Mesendoderm (in vitro differentiated cells): ENCODE measurements at regions not wholly inside any gene's neighbourhood (a gene's known extent, or its start where the extent isn't known, plus 50 kb on each side); places are given as distances from the start of the nearest gene placed in this dataset.
A peak's percentile ranks its signal among the peaks of the same experiment; 100 is the strongest.

Source experiments
- DNase-seq: peaks from one replicate; pipeline ENCODE4 v3.0.0; 2013
- H2AK5ac ChIP-seq: 2 replicates; pipeline ENCODE4 v1.6.1; 2013; ENCODE audit warnings: low read length, inconsistent platforms
- H2BK120ac ChIP-seq: 2 replicates; pipeline ENCODE4 v1.6.1; 2013; ENCODE audit warnings: low read depth, mild to moderate bottlenecking, low read length, moderate library complexity, mixed read lengths
- H2BK15ac ChIP-seq: replicated peaks from 2 replicates; pipeline ENCODE4 v1.6.1; 2013; ENCODE audit warnings: low read depth, mild to moderate bottlenecking, moderate library complexity
- H2BK5ac ChIP-seq: 2 replicates; pipeline ENCODE4 v1.6.1; 2013; ENCODE audit warnings: low read length, inconsistent platforms
- H3K18ac ChIP-seq: 2 replicates; pipeline ENCODE4 v1.6.1; 2013; ENCODE audit warnings: mild to moderate bottlenecking, low read length, mixed read lengths
- H3K23ac ChIP-seq: one replicate; pipeline ENCODE4 v1.6.1; 2013; ENCODE audit warnings: low read length
- H3K27ac ChIP-seq: 2 replicates; pipeline ENCODE4 v1.5.1; 2013; ENCODE audit warnings: low read depth, mild to moderate bottlenecking, inconsistent platforms, low read length, moderate library complexity
- H3K27me3 ChIP-seq: 2 replicates; pipeline ENCODE4 v1.6.1; 2013; ENCODE audit warnings: low read length, control low read depth, mild to moderate bottlenecking, inconsistent platforms; ENCODE audit not compliant: insufficient read depth, poor library complexity
- H3K36me3 ChIP-seq: 2 replicates; pipeline ENCODE4 v1.6.1; 2013; ENCODE audit warnings: low read length, inconsistent platforms; ENCODE audit not compliant: control insufficient read depth, insufficient read depth
- H3K4ac ChIP-seq: one replicate; pipeline ENCODE4 v1.6.1; 2013; ENCODE audit warnings: low read depth, mild to moderate bottlenecking, low read length, moderate library complexity
- H3K4me1 ChIP-seq: 2 replicates; pipeline ENCODE4 v1.6.1; 2013; ENCODE audit warnings: low read depth, low read length, inconsistent platforms; ENCODE audit not compliant: control insufficient read depth
- H3K4me2 ChIP-seq: 2 replicates; pipeline ENCODE4 v1.6.1; 2013; ENCODE audit warnings: low read length
- H3K4me3 ChIP-seq: 2 replicates; pipeline ENCODE4 v1.5.1; 2013; ENCODE audit warnings: mild to moderate bottlenecking, low read length
- H3K56ac ChIP-seq: one replicate; pipeline ENCODE4 v1.6.1; 2013; ENCODE audit warnings: low read length
- H3K79me1 ChIP-seq: 2 replicates; pipeline ENCODE4 v1.6.1; 2013; ENCODE audit warnings: low read length, inconsistent platforms
- H3K79me2 ChIP-seq: 2 replicates; pipeline ENCODE4 v1.6.1; 2013; ENCODE audit warnings: mild to moderate bottlenecking, low read length; ENCODE audit not compliant: control insufficient read depth, insufficient read depth
- H3K9ac ChIP-seq: 2 replicates; pipeline ENCODE4 v1.6.1; 2013; ENCODE audit warnings: low read length, inconsistent platforms
- H4K5ac ChIP-seq: one replicate; pipeline ENCODE4 v1.6.1; 2013; ENCODE audit warnings: low read length
- H4K8ac ChIP-seq: one replicate; pipeline ENCODE4 v1.6.1; 2013; ENCODE audit warnings: low read depth, mild to moderate bottlenecking, control low read depth, low read length, moderate library complexity
- WGBS: extraction: QIAGEN DNeasy Blood & Tissue Kit; methylation state at CpG from one replicate; pipeline ENCODE4 v1.1.7; 2013; ENCODE audit warnings: low lambda C conversion rate, missing lambda C conversion rate; ENCODE audit not compliant: insufficient coverage; ENCODE audit errors: extremely low coverage; 5-methylcytosine and 5-hydroxymethylcytosine counted together

- no peak overlapping the region for H3K9ac ChIP-seq
- no peak overlapping the region for H2BK120ac ChIP-seq
- H4K5ac ChIP-seq: no peak overlapping the region
- no peaks in the 10 kb centered on the region for H3K27me3 ChIP-seq
- no peaks in the 10 kb centered on the region for H3K36me3 ChIP-seq
- peak overlapping the region; percentile 57 for H3K56ac ChIP-seq
- no peak overlapping the region for H3K4me3 ChIP-seq
- H3K79me2 ChIP-seq: peaks cover 17% of the 10 kb centered on the region
- H3K4me1 ChIP-seq: peaks cover 6% of the 10 kb centered on the region
- no peak overlapping the region for H3K4ac ChIP-seq
- H4K8ac ChIP-seq: no peak overlapping the region
- H3K27ac ChIP-seq: no peak overlapping the region
- no peak overlapping the region for H3K4me2 ChIP-seq
- H3K18ac ChIP-seq: peak overlapping the region; percentile 28
- H3K23ac ChIP-seq: no peak overlapping the region
- DNase-seq: no peak
- no peak overlapping the region for H2AK5ac ChIP-seq
- no peak overlapping the region for H2BK5ac ChIP-seq
- no peak overlapping the region for H2BK15ac ChIP-seq
- H3K79me1 ChIP-seq: peaks cover 27% of the 10 kb centered on the region
- no CpG with 5 or more reads among the region's 2 CpGs for WGBS
Measured at GRCh38 chr2:134134313-134134706, 119.6 kb upstream of the MGAT5 start.

- Histone ChIP-seq H3K18ac (no peak overlapping the region), H3K9ac (no peak overlapping the region), H3K79me2 (peaks cover 17% of the 10 kb centered on the region), H3K4me2 (no peak overlapping the region), H3K27me3 (no peaks in the 10 kb centered on the region), H4K5ac (no peak overlapping the region), H4K8ac (no peak overlapping the region), H2AK5ac (no peak overlapping the region), H3K23ac (no peak overlapping the region), H3K4ac (no peak overlapping the region), H2BK15ac (no peak overlapping the region), H2BK5ac (no peak overlapping the region), H3K4me1 (peaks cover 6% of the 10 kb centered on the region), H3K79me1 (peaks cover 29% of the 10 kb centered on the region), H2BK120ac (no peak overlapping the region), H3K36me3 (no peaks in the 10 kb centered on the region), H3K4me3 (no peak overlapping the region), H3K56ac (no peak overlapping the region), H3K27ac (no peak overlapping the region)
- no CpG with 5 or more reads among the region's 3 CpGs for WGBS
- DNase-seq: no peak
Measured at GRCh38 chr2:134134827-134135226, 119.0 kb upstream of the MGAT5 start.

- peaks cover 6% of the 10 kb centered on the region for H3K4me1 ChIP-seq
- no peak overlapping the region for H3K4me3 ChIP-seq
- no peaks in the 10 kb centered on the region for H3K36me3 ChIP-seq
- no peak overlapping the region for H2BK15ac ChIP-seq
- no peak overlapping the region for H3K4me2 ChIP-seq
- H3K4ac ChIP-seq: no peak overlapping the region
- peaks cover 17% of the 10 kb centered on the region for H3K79me2 ChIP-seq
- no peak overlapping the region for H3K9ac ChIP-seq
- H3K27me3 ChIP-seq: no peaks in the 10 kb centered on the region
- H2AK5ac ChIP-seq: no peak overlapping the region
- no peak overlapping the region for H4K8ac ChIP-seq
- H4K5ac ChIP-seq: no peak overlapping the region
- H2BK120ac ChIP-seq: no peak overlapping the region
- H3K27ac ChIP-seq: no peak overlapping the region
- no peak for DNase-seq
- no peak overlapping the region for H2BK5ac ChIP-seq
- WGBS: no CpG with 5 or more reads among the region's 2 CpGs
- no peak overlapping the region for H3K18ac ChIP-seq
- H3K56ac ChIP-seq: no peak overlapping the region
- no peak overlapping the region for H3K23ac ChIP-seq
- peaks cover 29% of the 10 kb centered on the region for H3K79me1 ChIP-seq
Measured at GRCh38 chr2:134135793-134136192, 118.1 kb upstream of the MGAT5 start.

- DNase-seq: no peak
- no peak overlapping the region for H3K23ac ChIP-seq
- H2BK15ac ChIP-seq: no peak overlapping the region
- H3K4me2 ChIP-seq: no peak overlapping the region
- no peak overlapping the region for H3K18ac ChIP-seq
- no peak overlapping the region for H3K9ac ChIP-seq
- H3K79me2 ChIP-seq: peaks cover 19% of the 10 kb centered on the region
- no peak overlapping the region for H3K4ac ChIP-seq
- no peak overlapping the region for H4K5ac ChIP-seq
- no peak overlapping the region for H4K8ac ChIP-seq
- no peak overlapping the region for H2AK5ac ChIP-seq
- no peak overlapping the region for H3K27ac ChIP-seq
- no peak overlapping the region for H2BK120ac ChIP-seq
- H3K4me3 ChIP-seq: no peak overlapping the region
- WGBS: no CpG with 5 or more reads among the region's 2 CpGs
- no peak overlapping the region for H3K56ac ChIP-seq
- no peak overlapping the region for H2BK5ac ChIP-seq
- H3K27me3 ChIP-seq: no peaks in the 10 kb centered on the region
- H3K79me1 ChIP-seq: peaks cover 26% of the 10 kb centered on the region
- H3K36me3 ChIP-seq: no peaks in the 10 kb centered on the region
- H3K4me1 ChIP-seq: peaks cover 7% of the 10 kb centered on the region
Measured at GRCh38 chr2:134136731-134137130, 117.1 kb upstream of the MGAT5 start.

GRCh38 chr2:134137182-134137611 is 116.7 kb upstream of the MGAT5 start:
- no peak overlapping the region for H3K56ac ChIP-seq
- H2BK120ac ChIP-seq: no peak overlapping the region
- no peak overlapping the region for H3K18ac ChIP-seq
- no peak overlapping the region for H3K27ac ChIP-seq
- no peak overlapping the region for H3K9ac ChIP-seq
- H2BK5ac ChIP-seq: no peak overlapping the region
- peaks cover 21% of the 10 kb centered on the region for H3K79me2 ChIP-seq
- no peak for DNase-seq
- no peak overlapping the region for H4K5ac ChIP-seq
- no peaks in the 10 kb centered on the region for H3K36me3 ChIP-seq
- no peak overlapping the region for H3K4me3 ChIP-seq
- no CpG with 5 or more reads among the region's 5 CpGs for WGBS
- H4K8ac ChIP-seq: no peak overlapping the region
- H3K4me1 ChIP-seq: peaks cover 12% of the 10 kb centered on the region
- H2BK15ac ChIP-seq: no peak overlapping the region
- no peak overlapping the region for H3K4me2 ChIP-seq
- H3K23ac ChIP-seq: no peak overlapping the region
- no peak overlapping the region for H2AK5ac ChIP-seq
- H3K79me1 ChIP-seq: peaks cover 30% of the 10 kb centered on the region
- no peak overlapping the region for H3K4ac ChIP-seq
- H3K27me3 ChIP-seq: no peaks in the 10 kb centered on the region

- Histone ChIP-seq H3K4me2 (no peak overlapping the region), H3K27me3 (no peaks in the 10 kb centered on the region), H2BK5ac (no peak overlapping the region), H3K9ac (no peak overlapping the region), H3K4ac (no peak overlapping the region), H2AK5ac (no peak overlapping the region), H4K8ac (no peak overlapping the region), H3K79me1 (peaks cover 30% of the 10 kb centered on the region), H3K23ac (no peak overlapping the region), H3K4me1 (peaks cover 17% of the 10 kb centered on the region), H4K5ac (no peak overlapping the region), H2BK120ac (no peak overlapping the region), H3K79me2 (peaks cover 22% of the 10 kb centered on the region), H3K4me3 (no peak overlapping the region), H3K27ac (no peak overlapping the region), H3K18ac (no peak overlapping the region), H2BK15ac (no peak overlapping the region), H3K56ac (no peak overlapping the region), H3K36me3 (no peaks in the 10 kb centered on the region)
- no CpG with 5 or more reads among the region's 2 CpGs for WGBS
- DNase-seq: no peak
Measured at GRCh38 chr2:134138115-134138514, 115.8 kb upstream of the MGAT5 start.
